ENCODE measurements at regions not wholly inside any gene's neighbourhood (a gene's known extent, or its start where the extent isn't known, plus 50 kb on each side); places are given as distances from the start of the nearest gene placed in this dataset.
"Not testable (repeated sequence)": the region's sequence is repeated elsewhere in the genome, so short reads cannot be mapped to it uniquely, and the experiment has no call there.

DNA sequence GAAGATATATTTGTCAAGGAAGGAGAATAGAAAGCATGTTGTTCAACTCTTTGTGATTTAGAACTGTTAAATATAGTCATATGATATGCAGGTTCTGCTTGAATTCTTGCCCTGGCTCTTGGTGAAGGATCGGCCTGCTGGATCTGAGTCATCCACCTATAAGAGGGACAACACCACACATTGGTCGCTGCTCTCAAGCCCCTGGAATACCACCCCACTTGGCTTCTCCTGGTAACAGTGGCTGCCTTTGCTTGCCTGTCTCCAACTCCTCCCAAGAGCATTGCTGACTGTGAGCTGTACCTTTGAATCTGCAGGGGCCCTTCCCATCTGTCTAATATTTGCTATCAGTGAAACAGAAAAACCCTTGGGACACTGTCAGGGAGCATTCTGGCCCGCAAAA lies 78.9 kb upstream of the DGKG start:
- no peak for TF ChIP-seq CTCF (IDR thresholded peaks at IDR 0.05)
- H3K9ac ChIP-seq, result no peak overlapping the region
- no peaks in the 10 kb centered on the region for H3K27me3 ChIP-seq (ENCODE audit: control insufficient read depth, insufficient read depth, low read length)
- no peaks in the 10 kb centered on the region for H3K9me3 ChIP-seq (ENCODE audit: control insufficient read depth, low read length)
- no peaks in the 10 kb centered on the region for H3K79me2 ChIP-seq
- no peak overlapping the region for H2AFZ ChIP-seq
- no peak overlapping the region for H3K4me3 ChIP-seq (ENCODE audit: low read depth, low read length)
- no peak overlapping the region for H3K27ac ChIP-seq
- no peak overlapping the region for H3K4me2 ChIP-seq (ENCODE audit: low read length)
- H3K4me1 ChIP-seq, result no peaks in the 10 kb centered on the region
- no peaks in the 10 kb centered on the region for H3K36me3 ChIP-seq (ENCODE audit: control insufficient read depth, insufficient read depth, low read length)

DNA sequence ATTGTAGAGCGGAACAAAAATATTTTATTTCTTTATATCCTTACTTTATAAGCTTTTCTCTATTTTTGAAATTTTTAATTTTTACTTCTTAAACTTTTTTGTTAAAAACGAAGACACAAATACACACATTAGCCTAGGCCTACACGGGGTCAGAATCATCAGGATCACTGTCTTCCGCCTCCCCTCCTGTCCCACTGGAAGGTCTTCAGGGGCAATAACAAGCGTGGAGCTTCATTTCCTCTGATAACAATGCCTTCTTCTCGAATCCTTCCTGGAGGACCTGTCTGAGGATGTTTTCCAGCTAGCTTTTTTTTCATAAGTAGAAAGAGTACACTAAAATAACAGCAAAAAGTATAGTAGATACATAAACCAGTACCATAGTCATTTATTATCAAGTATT lies 77.7 kb upstream of the DGKG start:
- H3K4me3 ChIP-seq (ENCODE audit: low read depth, low read length), result no peak overlapping the region
- no peak overlapping the region for H3K27ac ChIP-seq
- H3K4me2 ChIP-seq (ENCODE audit: low read length), result no peak overlapping the region
- H3K27me3 ChIP-seq (ENCODE audit: control insufficient read depth, insufficient read depth, low read length), result no peaks in the 10 kb centered on the region
- H2AFZ ChIP-seq, result no peak overlapping the region
- TF ChIP-seq CTCF (IDR thresholded peaks at IDR 0.05), result no peak
- no peaks in the 10 kb centered on the region for H3K36me3 ChIP-seq (ENCODE audit: control insufficient read depth, insufficient read depth, low read length)
- H3K9ac ChIP-seq, result no peak overlapping the region
- H3K79me2 ChIP-seq, result no peaks in the 10 kb centered on the region
- no peaks in the 10 kb centered on the region for H3K4me1 ChIP-seq
- no peaks in the 10 kb centered on the region for H3K9me3 ChIP-seq (ENCODE audit: control insufficient read depth, low read length)

DNA sequence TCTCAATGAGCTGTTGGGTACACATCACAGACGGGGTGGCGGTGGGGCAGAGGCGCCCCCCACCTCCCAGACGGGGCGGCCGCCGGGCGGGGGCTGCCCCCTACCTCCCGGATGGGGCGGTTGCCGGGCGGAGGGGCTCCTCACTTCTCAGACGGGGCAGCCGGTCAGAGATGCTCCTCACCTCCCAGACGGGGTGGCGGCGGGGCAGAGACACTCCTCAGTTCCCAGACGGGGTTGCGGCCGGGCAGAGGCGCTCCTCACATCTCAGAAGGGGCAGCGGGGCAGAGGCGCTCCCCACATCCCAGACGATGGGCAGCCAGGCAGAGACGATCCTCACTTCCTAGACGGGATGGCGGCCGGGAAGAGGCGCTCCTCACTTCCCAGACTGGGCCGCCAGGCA lies 73.3 kb upstream of the DGKG start:
- not testable (repeated sequence) for H3K79me2 ChIP-seq; H3K27me3 ChIP-seq (ENCODE audit: control insufficient read depth, insufficient read depth, low read length); H3K4me2 ChIP-seq (ENCODE audit: low read length)

DNA sequence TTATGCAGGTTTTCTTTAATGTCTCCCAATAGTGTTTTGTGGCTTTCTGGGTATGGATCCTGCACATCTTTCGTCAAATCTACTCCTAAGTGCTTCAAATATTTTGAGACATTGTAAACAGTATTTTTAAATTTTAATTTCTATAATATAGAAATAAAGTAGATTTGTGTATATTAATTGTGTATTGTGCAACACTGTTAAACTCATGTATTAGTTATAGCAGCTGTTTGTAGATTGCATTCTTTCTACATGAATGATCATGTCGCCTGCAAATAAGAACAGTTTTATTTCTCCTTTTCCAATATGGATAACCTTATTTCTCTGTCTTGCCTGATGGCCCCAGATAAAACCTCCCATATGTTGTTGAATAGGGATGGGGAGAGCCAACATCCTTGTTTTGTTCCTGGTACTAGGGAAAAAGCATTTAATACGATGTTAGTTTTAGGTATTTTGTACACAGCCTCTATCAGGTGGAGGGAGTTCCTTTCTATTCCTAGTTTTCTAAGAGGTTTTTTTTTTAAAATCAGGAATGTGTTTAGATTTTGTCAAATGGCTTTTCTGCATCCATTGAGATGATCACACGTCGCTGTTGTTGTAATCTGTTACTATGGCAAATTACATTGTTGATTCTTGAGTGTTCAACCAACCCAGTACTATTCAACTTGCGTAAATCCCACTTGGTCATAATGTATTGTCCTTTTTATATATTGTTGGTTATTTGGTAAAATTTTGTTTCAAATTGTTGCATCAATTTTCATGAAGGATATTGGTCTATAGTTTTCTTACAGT lies 71.1 kb upstream of the DGKG start:
- no peak overlapping the region for H3K9ac ChIP-seq
- no peaks in the 10 kb centered on the region for H3K4me1 ChIP-seq
- H3K79me2 ChIP-seq, result no peaks in the 10 kb centered on the region
- H3K4me2 ChIP-seq (ENCODE audit: low read length), result no peak overlapping the region
- no peak for TF ChIP-seq CTCF (IDR thresholded peaks at IDR 0.05)
- no peak overlapping the region for H2AFZ ChIP-seq
- no peaks in the 10 kb centered on the region for H3K36me3 ChIP-seq (ENCODE audit: control insufficient read depth, insufficient read depth, low read length)
- H3K27me3 ChIP-seq (ENCODE audit: control insufficient read depth, insufficient read depth, low read length), result no peaks in the 10 kb centered on the region
- H3K4me3 ChIP-seq (ENCODE audit: low read depth, low read length), result no peak overlapping the region
- H3K27ac ChIP-seq, result no peak overlapping the region
- no peaks in the 10 kb centered on the region for H3K9me3 ChIP-seq (ENCODE audit: control insufficient read depth, low read length)

More for the DNA sequence above, 73.3 kb upstream of the DGKG start:
- not testable (repeated sequence) for H3K4me1 ChIP-seq; H3K9ac ChIP-seq; H3K9me3 ChIP-seq (ENCODE audit: control insufficient read depth, low read length); H3K36me3 ChIP-seq (ENCODE audit: control insufficient read depth, insufficient read depth, low read length); H3K27ac ChIP-seq; H3K4me3 ChIP-seq (ENCODE audit: low read depth, low read length); H2AFZ ChIP-seq

- Histone ChIP-seq H3K79me2 (no peaks in the 10 kb centered on the region), H2AFZ (no peak overlapping the region), H3K27me3 (ENCODE audit: control insufficient read depth, insufficient read depth, low read length) (no peaks in the 10 kb centered on the region), H3K4me2 (ENCODE audit: low read length) (no peak overlapping the region), H3K4me3 (ENCODE audit: low read depth, low read length) (no peak overlapping the region), H3K9me3 (ENCODE audit: control insufficient read depth, low read length) (no peaks in the 10 kb centered on the region), H3K9ac (no peak overlapping the region), H3K4me1 (no peaks in the 10 kb centered on the region), H3K36me3 (ENCODE audit: control insufficient read depth, insufficient read depth, low read length) (no peaks in the 10 kb centered on the region), H3K27ac (no peak overlapping the region)
- no peak for TF ChIP-seq CTCF (IDR thresholded peaks at IDR 0.05)
Observed at GRCh38 chr3:186432189-186432588, 70.2 kb upstream of the DGKG start.

Measured in parathyroid adenoma (tissue), 2 donors.